ENCODE measurements at regions not wholly inside any gene's neighbourhood (a gene's known extent, or its start where the extent isn't known, plus 50 kb on each side); places are given as distances from the start of the nearest gene placed in this dataset.

DNA sequence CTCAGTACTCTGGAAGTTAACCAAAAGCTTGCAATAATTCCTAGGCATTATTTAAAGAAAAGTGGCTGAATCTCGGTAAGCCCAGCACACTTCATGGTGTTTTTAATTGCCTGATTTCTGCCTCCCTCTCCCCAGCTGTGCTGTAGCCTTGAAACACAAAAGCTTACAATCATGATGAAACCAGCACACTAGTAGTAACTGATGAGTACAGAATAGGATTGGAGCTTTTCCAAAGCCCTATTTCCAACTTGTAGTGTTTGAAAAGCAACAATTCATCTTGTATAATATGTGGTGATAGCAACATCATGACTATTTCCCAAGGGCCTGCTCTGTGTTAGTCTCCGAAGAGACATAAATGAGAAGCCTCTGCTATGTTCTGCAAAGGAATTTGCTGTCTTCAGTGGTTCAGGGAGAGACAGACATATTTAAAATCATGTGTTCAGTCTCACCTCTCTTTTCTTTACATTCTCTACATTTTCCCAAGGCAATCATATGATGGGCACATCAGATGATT, 1015.0 kb downstream of the BCL11A start:
- TF ChIP-seq CTCF (IDR thresholded peaks at IDR 0.05) (no peak), EZH2 (IDR thresholded peaks at IDR 0.05; ENCODE audit: borderline replicate concordance, insufficient read depth, low read depth, low read length, poor library complexity, severe bottlenecking) (no peak)
